HEK293T (cell line): ENCODE measurements at regions not wholly inside any gene's neighbourhood (a gene's known extent, or its start where the extent isn't known, plus 50 kb on each side); places are given as distances from the start of the nearest gene placed in this dataset.

ENCODE experiments used
- ARNT ChIP-seq: fragments of 450-650 bp; IDR thresholded peaks from 2 replicates; pipeline ENCODE4 v1.6.1; 2017; ENCODE audit warnings: mild to moderate bottlenecking
- BHLHE40 ChIP-seq: fragments of 450-650 bp; IDR thresholded peaks from 2 replicates; pipeline ENCODE4 v1.6.1; 2016; ENCODE audit warnings: mild to moderate bottlenecking, moderate library complexity, borderline replicate concordance
- FOXA1 ChIP-seq: fragments of 450-650 bp; IDR thresholded peaks from 2 replicates; pipeline ENCODE4 v1.6.1; 2016; ENCODE audit warnings: mild to moderate bottlenecking
- FOXK2 ChIP-seq: fragments of 450-650 bp; IDR thresholded peaks from 2 replicates; pipeline ENCODE4 v1.6.1; 2016; ENCODE audit warnings: mild to moderate bottlenecking
- FOXM1 ChIP-seq: fragments of 450-650 bp; IDR thresholded peaks from 2 replicates; pipeline ENCODE4 v1.6.1; 2017; ENCODE audit warnings: mild to moderate bottlenecking, borderline replicate concordance
- HDGF ChIP-seq: fragments of 450-650 bp; IDR thresholded peaks from 2 replicates; pipeline ENCODE4 v1.6.1; 2017; ENCODE audit warnings: antibody characterized with exemption, borderline replicate concordance
- NFRKB ChIP-seq: fragments of 450-650 bp; IDR thresholded peaks from 2 replicates; pipeline ENCODE4 v1.6.1; 2016; ENCODE audit warnings: mild to moderate bottlenecking, moderate library complexity
- SP1 ChIP-seq: fragments of 450-650 bp; IDR thresholded peaks from 2 replicates; pipeline ENCODE4 v1.6.1; 2017
- SUZ12 ChIP-seq: fragments of 450-650 bp; IDR thresholded peaks from 2 replicates; pipeline ENCODE4 v1.6.1; 2016; ENCODE audit warnings: mild to moderate bottlenecking
- ZNF384 ChIP-seq: fragments of 450-650 bp; IDR thresholded peaks from 2 replicates; pipeline ENCODE4 v1.6.1; 2016

DNA sequence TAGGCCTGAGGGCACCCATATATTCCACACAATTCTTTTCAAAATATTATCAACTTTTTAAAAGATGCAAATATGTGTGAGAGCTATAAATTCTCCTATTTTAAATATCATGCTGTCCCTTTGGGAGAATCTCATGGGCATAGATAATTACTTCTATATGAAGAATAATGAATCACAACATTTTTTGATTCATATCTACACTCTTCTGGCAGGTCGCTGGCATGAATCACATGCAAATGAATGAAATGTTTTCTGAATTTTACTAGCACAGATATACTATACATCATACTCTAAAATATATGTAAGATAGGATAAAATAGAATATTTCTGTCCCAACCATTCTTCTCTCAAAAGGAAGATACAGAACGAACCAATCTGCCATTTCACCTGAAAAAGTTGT is 277.7 kb upstream of the KCNH8 start:
- TF ChIP-seq BHLHE40 (no peak), SP1 (no peak), ARNT (no peak), NFRKB (no peak), HDGF (no peak), FOXK2 (no peak), FOXA1 (no peak), FOXM1 (no peak), ZNF384 (no peak), SUZ12 (no peak)
